HG03521 (cell line): ENCODE measurements at regions not wholly inside any gene's neighbourhood (a gene's known extent, or its start where the extent isn't known, plus 50 kb on each side); places are given as distances from the start of the nearest gene placed in this dataset.

Experiments
- ATAC-seq: cut with Tn5 transposase; IDR thresholded peaks from one replicate; pipeline ENCODE4 v1.9.1; 2021; ENCODE audit warnings: mild to moderate bottlenecking, moderate library complexity; ENCODE audit not compliant: unreplicated experiment

DNA sequence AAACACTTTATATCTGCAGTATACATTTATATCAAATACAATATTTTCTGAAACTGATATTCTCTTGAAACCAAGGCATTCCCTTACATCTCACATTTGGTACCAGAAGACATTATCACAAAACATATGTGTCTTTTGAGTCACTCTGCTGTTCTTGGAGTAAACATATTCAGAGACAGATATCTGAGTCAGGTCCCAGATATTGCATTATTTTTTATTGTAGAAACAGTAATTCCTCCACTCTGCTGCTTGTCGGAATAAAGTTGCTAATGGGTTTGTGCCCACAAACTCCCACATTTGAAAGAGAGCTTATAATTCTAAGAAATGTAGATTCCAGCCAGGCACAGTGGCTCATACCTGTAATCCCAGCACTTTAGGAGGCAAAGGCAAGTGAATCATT is 261.1 kb upstream of the DAPK1 start:
- ATAC-seq = no peak

DNA sequence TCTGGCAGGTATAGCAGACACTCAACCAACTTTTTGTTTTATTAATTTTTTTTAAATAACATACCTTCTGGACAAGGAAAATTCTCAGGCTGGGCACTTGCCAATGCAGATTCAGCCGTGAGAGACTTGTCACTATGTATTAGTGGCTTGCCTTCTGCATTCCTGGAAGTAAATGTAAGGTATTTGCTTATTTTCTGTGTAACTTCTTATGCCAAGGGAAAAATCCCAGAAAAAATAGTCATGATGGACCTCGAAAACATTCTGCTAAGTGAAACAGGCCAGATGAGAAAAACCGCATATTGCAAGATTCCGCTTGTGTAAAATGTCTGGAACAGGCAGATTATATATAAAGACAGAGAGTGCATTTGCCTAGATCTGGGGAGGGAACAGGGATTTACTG is 260.3 kb upstream of the DAPK1 start:
- ATAC-seq = no peak

DNA sequence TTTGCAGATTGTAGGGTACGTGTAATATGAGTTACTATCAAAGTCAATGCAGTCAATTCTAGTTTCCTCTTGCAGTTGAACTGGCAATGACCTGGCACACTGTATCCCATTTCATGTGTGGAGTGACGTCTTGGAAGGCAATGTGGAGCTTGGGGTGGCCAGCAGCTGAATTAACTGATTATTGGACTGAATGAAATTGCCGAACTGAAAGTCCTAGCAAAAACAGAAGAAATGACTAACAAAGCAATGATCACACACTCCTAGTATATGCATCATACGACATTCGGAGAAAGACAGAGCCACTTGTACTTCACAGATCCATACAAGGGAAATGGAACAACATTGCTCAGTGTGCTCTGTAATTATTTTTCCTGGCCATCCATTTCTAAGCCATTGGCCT is 259.1 kb upstream of the DAPK1 start:
- no peak for ATAC-seq

DNA sequence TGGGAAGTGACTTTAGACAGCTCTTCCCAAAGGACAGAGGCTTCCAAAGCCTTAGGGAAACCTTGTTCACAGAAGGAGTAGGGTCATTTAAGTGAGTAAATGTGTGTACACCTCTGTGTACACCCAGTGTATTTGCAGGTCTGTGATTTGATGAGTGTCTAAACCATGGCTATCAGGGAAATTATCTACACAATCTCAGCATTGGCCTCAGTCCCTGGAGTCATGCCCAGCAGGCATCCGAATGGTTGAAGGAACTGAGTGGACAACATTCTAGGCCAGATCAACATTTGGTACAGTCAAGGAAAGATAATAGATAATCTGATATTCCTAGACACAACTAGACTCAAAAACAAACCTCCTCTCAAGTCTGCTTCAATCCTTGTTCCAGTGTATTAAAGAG is 258.4 kb upstream of the DAPK1 start:
- no peak for ATAC-seq

DNA sequence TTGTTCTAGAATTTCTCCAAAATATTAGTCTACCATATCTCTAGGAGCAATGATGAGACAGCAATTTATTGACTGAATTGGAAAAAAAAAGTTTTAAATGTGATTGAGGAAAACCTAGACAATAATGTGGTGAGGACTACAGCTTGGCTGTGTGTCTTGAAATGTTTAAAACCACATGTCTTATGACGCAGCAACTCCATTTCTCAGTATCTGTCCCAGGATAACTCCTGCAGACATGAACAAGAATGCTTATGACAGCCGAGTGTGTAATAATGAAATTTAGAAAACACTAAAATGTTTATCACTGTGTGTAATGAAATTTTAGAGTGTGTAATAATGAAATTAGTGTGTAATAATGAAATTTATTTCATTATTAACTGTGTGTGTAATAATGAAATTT is 254.1 kb upstream of the DAPK1 start:
- no peak for ATAC-seq

DNA sequence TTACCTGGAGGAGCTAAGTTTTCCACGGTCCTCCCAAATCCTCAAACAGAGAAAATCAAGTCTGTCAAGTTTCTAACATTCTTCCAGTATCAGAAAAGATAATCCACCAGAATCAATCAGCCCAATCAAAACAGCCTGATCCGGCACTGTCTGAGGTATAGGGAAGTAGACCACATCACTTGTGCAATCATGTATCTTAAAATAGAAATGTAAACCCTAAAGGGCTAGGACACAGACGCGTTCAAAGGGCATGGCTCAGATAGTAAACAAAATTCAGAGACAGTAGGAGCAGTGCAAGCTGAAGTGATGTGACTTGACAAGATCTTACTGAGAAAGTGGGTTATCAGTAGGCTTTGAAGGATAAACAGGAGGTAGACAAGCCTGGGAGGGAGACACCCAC is 252.4 kb upstream of the DAPK1 start:
- ATAC-seq = no peak

DNA sequence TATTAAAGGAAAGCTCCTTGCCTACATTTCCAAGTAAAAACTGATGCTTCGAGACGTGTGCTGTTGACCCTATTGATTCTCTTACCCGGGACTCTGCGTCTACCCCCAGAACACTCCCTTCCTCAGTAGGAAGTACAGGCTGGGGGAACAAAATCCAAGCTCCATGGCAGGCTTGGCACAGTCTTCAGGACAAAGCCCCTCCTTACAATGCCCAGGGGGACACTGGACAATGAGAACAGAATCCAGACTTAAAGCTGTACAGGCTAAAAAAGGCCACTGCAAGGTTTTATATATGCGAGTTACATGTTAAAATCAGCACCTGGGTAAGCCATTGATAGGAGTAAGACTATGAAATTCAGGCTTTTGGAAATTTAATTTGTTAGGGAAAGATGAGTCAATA is 250.6 kb upstream of the DAPK1 start:
- ATAC-seq = no peak

DNA sequence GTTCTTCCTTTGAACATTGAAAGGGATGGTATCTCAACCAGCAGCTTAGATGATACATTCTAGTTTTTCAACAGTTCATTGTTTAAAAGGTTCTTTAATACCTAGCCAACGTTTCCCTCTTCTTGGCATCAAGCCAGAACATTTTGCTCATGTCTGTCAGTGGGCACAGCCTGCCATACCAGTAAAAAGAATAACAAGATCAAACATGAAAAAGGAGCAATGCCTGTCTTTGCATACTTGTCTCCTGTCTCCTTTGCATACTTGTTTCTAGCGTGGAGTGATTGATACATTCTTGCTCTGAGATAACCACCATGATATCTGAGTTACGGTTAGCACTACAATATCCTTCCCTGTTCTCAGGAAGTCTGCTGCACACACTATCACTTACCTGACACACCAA is 248.6 kb upstream of the DAPK1 start:
- ATAC-seq = no peak

DNA sequence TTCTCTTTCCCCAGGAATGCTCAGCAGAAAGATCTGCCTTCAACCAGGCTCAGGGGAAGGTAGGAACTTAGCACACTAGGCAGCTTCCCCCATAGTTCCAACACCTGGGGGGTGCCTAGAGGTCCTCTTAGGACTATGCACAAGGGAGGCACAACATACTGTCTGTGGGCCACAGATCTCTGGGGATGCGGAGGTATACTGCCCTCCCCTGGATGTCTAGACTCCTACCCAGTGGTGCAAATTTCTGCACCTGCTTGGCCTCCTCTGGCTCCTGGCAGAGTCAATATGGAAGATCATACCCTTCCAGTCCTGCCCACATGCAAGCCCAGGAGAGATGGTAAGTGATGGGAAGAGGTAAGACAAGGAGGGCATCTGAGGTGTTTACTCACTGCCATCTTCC is 247.5 kb upstream of the DAPK1 start:
- ATAC-seq = no peak

DNA sequence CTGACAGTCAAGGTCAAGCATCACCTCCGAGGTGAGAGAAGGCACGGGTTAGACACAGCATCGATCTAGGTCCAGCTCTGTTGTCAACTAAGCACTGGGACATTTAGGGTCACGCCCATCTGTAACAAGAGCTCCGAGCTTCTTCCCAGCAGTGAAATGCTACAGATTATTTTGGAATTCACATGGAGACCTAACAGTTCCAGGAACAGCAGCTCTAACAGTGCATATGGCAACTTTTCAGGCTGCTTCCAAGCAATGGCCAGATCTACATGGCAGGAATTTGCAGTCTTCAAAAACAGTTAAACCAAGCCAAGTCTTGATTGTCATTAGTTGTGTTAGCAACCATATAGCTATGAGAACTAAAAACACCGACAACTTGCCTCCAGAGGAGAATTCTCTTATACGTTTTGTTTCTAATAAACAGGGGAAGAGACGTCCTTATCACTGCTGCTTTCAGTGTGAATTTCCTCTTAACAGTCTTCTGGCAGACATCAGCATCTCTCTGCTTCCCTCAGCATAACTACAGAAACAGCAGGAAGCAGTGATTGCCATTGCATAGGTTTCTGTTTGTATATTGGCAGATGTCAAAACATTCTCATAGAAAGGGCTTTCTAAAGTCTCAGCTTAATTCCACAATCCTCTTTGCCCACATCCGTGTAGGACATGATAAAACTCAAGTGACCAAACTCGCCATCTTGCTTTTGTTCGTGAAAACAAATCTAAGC is 242.1 kb upstream of the DAPK1 start:
- ATAC-seq = no peak

DNA sequence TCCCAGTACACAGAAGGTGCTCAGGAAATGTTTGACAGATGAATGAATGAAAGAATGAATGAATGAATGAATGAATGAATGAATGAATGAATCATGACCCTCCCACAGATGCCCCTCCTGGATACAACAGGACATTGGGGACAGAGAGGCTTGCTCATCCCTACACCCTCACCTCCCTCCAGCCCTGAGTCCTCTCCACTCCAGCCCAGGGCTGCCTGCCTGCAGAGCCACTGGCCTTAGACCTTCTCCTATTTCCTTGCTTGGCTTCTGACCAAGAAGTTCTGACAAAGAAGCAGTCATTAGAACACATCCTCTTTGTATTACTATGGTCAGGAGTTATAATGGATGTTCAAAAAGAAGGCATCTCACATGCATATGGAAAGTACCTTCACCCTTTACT is 240.7 kb upstream of the DAPK1 start:
- no peak for ATAC-seq

DNA sequence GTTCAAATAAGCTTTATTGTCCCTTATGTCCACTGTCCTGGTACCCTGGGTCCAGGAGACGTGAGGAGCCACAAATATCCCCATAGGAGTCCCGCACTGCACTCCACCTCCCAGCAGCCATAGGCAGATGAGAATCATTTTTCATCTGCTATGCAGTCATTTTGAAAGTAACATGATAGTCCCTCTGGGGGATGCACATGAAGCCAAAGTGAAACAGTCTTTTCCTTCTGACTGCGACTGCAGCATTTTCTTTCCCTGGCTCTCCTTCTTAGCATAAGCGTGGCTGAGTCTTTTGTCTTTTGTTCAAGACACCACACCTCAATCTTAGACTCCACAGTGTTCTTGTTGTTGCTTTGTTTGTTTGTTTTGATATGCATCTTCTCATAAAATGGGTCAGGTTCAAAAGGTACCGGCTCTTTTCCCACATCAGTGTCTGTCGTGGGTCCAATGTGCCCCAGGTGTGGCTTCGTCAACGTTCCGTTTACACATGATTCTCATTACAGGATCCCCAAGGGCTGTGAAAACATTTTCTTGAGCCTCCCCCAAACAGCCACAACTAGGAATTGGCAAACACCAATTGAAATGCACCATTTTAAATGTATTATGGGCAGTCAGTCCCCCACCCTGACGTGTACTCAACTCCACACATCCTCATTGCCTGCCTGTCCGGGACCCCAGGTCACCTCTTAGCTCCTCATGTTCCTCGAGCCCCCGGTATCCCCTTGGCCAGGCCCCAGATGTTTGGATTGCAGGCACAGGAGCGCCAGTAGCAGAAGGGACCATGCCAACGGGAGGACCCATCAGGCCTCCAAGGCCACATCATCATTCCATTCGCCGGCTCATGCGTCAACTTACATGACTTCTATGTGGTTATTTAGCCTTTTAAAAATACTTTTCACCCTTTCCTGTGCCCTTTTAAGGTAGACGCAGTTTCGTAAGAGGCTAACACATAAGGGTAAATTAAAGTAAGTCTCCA is 237.8 kb upstream of the DAPK1 start:
- ATAC-seq = no peak

DNA sequence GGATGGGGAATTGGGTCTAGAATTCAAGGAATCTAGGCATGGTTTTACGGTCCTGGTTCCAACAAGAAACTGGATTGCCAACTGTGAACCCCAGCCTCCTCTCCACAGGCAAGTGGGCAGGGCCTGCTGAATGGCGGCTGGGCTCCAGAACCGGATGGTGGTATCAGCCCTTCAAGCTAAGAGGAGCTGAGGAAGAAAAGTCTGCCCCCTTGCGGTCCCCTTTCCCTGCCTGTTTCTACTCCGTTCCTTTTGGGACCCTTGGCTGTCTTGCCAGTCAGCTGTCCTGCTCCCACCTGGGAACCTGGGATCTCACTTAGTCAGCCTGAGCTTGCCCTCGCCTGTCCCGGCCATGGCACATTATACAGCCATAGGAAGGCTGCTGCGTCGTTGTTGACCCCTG is 234.4 kb upstream of the DAPK1 start:
- no peak for ATAC-seq

DNA sequence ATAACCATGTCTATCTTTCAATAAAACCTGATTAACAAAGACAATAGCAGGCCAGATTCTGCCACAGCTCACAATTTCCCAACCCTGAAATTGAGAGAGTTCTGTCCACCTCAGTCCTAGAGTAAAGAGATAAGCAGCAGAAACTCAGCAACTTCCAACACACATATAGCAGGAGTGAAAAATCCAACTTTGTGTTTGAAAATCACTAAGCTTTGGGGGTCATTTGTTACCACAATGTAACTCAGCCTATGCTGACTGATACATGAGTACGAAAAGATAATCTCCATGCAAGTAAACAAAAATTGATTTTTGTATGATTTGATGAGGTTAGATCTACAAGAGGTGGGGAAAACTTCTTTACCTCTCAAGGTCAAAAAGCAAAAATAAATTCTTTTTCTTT is 231.0 kb upstream of the DAPK1 start:
- ATAC-seq = no peak

DNA sequence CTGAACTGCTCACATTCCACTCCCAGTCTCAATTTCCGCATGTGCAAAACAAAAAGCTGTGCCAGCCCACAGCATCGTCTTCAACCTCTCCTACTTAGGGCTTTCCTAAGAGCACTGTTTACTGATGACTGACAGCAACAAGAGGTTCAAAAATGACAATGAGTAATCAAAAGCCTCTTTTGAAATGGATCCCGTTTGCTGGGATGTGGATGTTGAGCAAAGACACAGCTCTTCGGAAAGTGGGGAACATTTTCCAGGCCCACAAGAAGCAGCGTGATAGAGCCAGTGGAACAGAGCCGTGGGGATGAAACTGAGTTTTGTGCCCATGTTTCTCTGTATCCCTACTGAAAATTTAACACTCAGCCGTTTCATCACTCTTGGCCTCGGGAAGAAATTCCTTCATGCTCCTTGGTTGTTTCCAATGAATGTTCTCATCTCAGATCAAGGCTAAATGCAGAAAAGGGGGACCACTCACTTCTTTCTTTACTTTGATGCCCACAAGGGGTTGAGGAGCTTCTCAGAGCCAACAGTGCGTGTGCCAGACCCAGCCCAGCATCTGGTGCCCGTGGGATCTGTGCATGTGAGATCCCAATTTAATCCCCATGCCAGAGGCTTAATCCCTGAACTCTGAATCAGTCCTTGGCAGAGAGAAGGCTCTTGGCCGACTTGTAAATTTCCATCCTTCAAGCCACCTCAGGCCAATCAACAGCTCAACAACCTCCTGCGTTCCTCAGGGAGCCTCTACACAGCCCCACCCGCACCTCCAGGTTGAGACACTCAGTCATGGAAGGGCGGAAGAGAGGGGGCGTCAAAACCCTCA is 230.2 kb upstream of the DAPK1 start:
- ATAC-seq = no peak

DNA sequence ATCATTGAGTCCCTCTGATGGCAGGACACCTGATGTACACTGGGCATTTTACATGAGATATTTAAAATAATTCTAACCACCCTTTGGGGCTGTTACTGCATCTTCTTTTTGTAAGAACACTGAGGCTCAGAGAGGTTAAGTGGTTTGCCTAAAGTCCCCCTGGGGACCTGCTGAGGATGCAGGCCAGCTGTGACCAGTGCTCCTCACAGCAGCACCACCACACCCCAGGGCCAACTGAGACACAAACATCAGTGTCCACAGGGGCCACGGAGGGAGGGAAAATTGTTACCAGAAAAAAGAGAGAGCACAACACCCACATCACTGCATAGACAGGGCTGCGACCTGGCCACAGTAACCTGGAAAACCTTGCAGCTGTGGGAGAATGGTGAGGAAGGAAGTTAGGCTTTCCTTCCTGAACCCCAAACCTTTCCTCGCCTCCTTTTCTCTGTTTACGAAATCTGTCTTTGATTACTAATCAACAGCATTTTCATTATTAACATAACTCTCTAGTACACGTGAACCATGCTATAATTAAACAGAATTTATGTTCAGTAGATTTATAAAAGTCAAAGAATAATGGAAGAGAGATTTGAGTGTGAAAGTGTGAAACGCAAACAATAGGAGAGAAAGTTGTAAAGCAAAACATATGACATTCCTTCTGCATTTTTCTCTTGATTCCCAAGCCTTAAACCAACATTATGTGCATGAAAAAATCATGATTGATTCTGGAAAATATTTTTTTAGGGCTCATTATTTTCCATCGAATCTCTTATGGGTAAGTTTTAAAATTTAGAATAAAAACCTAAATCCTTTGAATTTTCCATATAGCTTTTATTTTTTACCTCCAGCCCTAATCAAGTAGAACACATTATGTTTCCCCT is 228.1 kb upstream of the DAPK1 start:
- no peak for ATAC-seq

DNA sequence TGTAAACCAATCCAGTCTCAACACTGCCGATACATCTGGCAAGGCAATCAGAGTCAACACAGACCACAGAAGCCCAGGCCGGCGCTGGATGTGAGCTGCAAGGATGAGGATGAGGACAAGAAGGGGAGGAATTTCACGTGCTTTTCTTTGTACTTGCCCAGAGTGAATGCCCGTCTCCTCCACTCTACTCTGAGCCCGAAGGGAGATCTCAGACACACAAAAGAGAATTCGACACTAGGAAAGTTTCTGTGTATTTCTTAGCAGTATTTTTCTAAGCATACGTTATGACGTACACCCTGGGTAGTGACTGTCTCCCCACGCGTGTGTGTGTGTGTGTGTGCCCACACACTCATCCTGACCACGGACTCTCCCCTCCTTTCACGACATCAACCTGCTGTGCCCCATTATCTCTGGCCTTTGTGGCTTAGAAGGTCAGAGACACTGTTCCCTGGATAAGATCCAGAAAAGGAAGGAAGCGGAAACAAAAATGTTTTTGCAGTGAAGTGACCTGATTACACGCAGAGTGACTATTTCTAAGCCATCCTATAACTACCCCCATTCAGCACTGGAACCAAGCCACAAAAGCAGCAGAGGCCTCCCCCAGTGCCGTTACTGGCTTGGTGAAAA is 227.3 kb upstream of the DAPK1 start:
- no peak for ATAC-seq

DNA sequence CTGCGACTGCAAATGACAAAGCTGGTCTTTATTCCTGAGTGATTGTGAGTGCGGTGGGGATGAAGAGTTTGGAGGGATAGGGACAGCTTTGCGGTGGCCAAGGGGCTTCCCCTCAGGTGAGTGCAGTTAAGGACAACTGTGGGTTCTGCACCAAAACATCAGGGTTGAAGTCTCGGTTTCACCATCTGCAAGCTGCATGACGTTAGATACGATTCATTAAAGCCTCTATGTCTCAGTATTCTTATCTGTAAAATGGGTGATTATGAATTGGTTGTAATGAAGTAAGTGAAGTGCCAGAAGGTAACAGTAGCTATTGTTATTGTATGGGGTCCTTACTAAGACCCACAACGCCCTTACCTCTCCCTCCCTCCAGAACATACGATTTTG is 226.8 kb upstream of the DAPK1 start:
- no peak for ATAC-seq

DNA sequence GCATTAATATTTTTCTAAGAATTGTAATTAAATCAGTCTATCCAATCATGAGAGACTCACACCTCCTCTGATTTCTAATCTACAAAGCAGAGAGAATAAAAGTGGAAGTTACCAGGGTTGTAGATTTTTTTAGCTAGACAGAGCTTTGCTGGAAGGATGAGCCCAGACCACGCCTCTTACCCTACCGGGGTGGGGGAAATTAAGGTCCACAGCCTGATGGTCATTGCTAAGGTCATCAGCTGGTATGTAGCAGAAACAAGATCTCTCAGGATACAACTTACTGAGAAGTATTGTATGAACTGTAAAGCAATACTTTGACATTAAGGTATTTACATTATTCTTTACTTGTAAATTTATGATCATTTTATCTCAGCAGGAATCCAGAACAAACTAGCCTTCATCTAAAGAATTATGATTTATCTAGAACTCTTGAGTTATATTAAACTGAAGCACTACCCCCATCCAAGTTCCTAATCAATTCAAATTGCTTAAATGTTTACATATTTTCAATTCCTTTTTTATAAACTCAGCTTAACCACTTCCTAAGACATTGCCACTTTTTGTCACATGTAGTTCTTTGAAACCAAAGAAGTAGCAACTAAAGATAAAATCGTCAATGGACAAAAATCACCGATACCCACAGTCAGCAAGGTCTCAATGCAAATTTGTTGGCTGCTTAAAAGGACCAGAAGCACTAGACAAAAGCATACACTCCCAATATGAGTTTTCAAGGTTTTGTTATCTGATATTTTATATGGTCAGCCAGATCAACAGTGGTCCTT is 225.8 kb upstream of the DAPK1 start:
- ATAC-seq = peak; percentile 44
